ENCODE measurements at regions not wholly inside any gene's neighbourhood (a gene's known extent, or its start where the extent isn't known, plus 50 kb on each side); places are given as distances from the start of the nearest gene placed in this dataset.
"Not testable (repeated sequence)": the region's sequence is repeated elsewhere in the genome, so short reads cannot be mapped to it uniquely, and the experiment has no call there.

DNA sequence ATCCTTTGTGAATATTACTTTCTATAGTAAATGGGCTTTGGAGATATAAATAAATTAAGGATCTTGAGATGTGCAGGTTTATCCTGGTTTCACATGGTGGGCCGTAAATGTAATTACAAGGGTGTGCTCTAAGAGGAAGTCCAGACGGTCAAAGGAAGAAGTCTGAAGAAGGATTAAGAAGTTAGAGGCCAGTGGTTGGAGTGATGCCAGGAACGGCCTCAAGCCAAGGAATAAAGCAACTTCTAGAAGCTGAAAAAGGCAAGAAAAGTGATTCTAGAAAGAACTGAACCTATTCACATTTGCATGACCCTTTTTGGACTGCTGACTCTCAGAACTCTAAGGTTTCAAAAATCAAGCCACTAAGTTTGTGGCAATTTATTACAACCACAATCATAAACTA lies 981.3 kb upstream of the ALCAM start:
- DNase-seq (ENCODE audit: low spot score in 2 of 2) (no peak), FAIRE-seq (no peak)

GRCh38 chr3:104388619-104389018 lies 978.1 kb upstream of the ALCAM start:
- no peak for FAIRE-seq
- no peak for DNase-seq (ENCODE audit: low spot score in 2 of 2)

DNA sequence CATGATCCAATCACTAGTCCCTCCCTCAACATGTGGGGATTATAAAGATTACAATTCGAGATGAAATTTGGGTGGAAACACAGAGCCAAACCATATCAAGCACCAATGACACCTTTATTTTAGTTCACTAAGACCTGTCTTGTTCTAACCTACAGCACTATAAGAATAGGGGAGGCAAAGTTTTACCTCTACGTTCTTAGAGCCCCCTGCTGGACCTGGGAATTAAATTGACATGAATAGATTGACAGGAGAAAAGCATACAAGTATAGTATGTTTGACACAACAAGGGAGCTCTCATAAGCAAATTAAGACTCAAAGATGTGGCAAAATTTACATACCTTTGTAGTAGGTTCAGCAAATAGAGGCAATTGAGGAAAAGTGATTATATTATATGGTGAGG lies 974.4 kb upstream of the ALCAM start:
- no peak for DNase-seq (ENCODE audit: low spot score in 2 of 2)
- no peak for FAIRE-seq

- FAIRE-seq (no peak), DNase-seq (ENCODE audit: low spot score in 2 of 2) (no peak)
Observed at GRCh38 chr3:104396974-104397669, 969.6 kb upstream of the ALCAM start.

- no peak for DNase-seq (ENCODE audit: low spot score in 2 of 2)
- FAIRE-seq, result no peak
Observed at GRCh38 chr3:104397713-104398112, 969.0 kb upstream of the ALCAM start.

DNA sequence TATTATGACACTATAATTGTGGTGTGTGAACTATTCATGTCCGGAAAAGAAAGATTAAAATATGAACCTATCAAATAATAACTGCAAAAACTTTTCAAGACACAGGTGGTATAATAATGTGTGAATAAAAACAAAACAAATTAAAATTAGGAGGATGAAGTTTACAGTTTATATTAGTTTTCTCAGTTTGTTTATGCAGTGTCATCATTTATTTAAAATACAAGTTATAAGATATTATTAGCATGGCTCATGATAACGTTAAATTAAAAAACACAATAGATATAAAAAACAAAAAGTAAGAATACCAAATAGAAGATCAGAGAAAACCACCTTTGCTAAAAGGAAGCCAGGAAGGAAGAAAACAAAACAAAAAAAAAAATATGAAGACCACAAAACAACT lies 963.8 kb upstream of the ALCAM start:
- no peak for DNase-seq (ENCODE audit: low spot score in 2 of 2)
- peak; percentile 37 for FAIRE-seq

DNA sequence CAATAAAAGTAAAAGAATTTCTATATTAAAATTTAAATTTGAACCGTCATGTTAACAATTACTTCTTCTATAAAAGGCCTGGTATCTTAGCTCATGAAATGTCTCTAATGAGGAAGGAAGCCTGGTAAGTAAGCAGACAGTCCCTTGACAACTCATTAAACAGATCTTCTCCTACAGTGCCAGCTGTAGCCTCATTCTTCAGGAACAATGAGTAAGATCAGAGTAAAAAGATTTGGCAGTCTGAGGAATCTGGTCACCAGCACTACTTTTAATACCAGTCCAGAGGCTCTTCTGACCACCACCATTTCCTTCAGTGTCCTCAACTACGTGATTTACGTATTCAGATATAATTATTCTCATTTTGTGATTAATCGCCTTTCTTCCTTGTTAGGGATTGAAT lies 955.0 kb upstream of the ALCAM start:
- no peak for DNase-seq (ENCODE audit: low spot score in 2 of 2)
- no peak for FAIRE-seq

DNA sequence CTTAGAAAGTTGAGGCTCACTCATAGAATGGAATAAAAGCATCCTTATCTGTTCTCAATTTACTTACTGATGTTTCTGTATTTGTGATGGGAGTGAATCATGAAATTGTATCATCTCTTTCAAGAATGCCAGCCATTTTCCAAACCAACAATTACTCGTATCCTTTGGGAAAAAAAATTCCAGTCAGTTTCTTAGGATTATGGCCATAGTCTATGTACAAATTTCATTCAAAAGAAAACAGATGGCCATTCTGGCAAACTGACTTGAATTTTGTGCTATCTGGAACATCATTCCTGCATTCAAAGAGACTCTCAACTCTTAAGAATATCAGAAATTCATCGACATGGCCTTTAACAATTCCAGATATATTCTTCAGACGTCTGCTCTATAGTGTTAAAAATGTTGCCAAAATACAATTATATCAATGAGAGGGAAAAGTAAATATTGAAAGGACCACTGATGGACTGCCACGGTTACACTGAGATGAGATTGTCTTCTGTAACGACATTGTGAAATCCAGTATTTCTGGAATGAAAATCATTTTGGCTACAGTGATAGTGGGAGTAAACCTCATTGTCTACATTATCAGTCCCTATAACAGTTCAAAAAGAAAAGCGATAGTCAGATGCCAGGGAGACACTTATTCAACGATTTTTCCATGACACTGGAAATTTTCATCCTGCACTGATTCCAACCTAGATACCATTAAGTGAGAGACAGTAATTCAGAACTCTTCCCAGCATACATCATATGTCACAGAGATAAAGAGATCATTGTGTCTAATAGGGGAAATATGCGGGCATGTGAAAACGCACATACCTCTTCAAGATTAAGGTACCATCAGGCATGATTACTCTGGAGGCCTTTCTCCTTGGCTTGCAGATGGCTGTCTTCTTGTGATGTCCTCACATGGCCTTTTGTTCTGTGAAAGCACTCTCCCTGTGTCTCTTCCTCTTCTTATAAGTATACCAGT lies 953.8 kb upstream of the ALCAM start:
- no peak for DNase-seq (ENCODE audit: low spot score in 2 of 2)
- FAIRE-seq, result no peak

GRCh38 chr3:104428337-104428925 lies 938.3 kb upstream of the ALCAM start:
- no peak for FAIRE-seq
- no peak for DNase-seq (ENCODE audit: low spot score in 2 of 2)

DNA sequence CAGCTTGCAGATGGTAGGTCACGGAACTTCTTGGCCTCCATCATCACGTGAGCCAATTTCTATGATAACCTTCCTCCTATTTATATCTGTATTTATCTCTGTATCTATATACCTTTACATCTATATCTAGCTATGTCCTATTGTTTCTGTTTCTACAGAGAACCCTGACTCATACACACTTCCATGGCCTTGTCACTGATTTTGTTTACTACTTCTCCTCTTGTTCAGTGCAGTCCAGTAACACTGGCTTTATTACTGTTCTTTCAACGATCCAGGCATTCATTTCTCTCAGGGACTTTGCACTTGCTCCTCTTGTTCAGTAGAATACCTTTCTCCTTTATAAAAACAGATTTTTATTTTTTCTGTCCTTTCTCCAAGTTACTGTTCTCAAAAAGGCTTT lies 937.0 kb upstream of the ALCAM start:
- no peak for DNase-seq (ENCODE audit: low spot score in 2 of 2)
- FAIRE-seq, result no peak

GRCh38 chr3:104436506-104436905 lies 930.2 kb upstream of the ALCAM start:
- DNase-seq (ENCODE audit: low spot score in 2 of 2) (no peak), FAIRE-seq (peak; percentile 42)

DNA sequence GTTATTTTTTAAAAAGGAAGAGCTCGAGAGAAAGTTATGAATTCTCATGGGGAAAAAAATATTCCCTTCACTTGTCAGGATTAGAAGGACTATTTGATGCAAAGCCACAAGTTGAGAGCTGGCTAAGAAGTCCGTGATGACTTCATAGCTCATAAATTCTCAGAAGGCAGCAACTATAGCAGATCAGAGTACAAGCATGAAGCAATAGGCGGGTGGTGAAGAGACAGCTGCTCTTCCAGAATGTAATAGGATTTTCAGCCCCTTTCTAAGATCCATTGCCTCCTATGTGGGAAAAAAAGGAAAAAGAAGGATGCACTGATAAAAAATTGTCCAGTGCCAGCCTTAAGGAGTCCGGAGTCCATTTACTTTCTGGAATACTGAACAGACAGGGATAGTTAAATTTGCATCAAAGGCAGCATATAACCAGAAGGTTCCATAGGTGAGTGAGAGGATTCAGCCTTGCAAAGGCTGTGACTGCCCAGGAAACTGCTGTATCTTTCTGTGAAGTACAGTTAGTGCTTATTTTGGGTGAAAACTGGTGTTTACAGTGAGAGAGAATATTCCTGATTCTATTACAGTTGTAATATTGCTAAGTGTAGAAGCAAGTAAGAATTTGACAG lies 929.5 kb upstream of the ALCAM start:
- DNase-seq (ENCODE audit: low spot score in 2 of 2), result no peak
- no peak for FAIRE-seq

GRCh38 chr3:104437891-104438290 lies 928.8 kb upstream of the ALCAM start:
- DNase-seq (ENCODE audit: low spot score in 2 of 2) (no peak), FAIRE-seq (no peak)

- FAIRE-seq (no peak), DNase-seq (ENCODE audit: low spot score in 2 of 2) (no peak)
Observed at GRCh38 chr3:104438706-104439105, 928.0 kb upstream of the ALCAM start.

GRCh38 chr3:104445252-104445919 lies 921.3 kb upstream of the ALCAM start:
- DNase-seq (ENCODE audit: low spot score in 2 of 2); FAIRE-seq: not testable (repeated sequence)

DNA sequence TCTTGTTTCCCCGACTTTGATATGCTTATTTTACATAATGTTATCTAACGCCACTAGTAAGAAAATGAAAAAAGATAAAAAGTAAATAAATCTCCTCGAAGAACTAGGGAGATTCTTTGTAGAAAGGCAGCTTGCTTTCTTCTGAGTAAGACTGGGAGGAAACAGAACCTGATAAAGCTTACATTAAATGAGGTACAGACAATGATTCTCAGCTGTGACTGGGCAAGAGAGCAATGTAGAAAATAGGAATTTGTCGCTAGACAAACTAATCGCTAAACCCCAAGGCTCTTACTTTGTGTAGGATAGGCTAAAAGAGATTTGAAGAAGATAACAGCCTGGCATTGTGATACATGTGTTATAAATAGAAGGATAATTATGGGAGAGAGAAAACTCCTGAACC lies 919.0 kb upstream of the ALCAM start:
- DNase-seq (ENCODE audit: low spot score in 2 of 2), result no peak
- no peak for FAIRE-seq

DNA sequence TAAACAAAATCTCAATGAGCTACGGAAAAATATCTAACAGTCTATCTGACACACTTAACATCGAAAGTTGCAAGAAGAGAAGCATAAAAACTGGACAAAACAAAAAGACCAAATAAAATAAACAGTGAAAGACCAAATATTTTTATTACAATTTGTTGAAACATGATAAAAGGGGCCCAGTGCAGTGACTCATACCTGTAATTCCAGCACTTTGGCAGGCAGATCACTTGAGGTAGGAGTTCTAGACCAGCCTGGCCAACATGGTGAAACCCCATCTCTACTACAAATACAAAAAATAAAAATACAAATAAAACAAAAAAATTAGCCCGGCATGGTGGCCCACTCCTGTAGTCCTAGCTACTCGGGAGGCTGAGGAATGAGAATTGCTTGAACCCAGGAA lies 914.0 kb upstream of the ALCAM start:
- no peak for DNase-seq (ENCODE audit: low spot score in 2 of 2)
- no peak for FAIRE-seq

GRCh38 chr3:104458657-104459056 lies 908.1 kb upstream of the ALCAM start:
- FAIRE-seq, result no peak

DNA sequence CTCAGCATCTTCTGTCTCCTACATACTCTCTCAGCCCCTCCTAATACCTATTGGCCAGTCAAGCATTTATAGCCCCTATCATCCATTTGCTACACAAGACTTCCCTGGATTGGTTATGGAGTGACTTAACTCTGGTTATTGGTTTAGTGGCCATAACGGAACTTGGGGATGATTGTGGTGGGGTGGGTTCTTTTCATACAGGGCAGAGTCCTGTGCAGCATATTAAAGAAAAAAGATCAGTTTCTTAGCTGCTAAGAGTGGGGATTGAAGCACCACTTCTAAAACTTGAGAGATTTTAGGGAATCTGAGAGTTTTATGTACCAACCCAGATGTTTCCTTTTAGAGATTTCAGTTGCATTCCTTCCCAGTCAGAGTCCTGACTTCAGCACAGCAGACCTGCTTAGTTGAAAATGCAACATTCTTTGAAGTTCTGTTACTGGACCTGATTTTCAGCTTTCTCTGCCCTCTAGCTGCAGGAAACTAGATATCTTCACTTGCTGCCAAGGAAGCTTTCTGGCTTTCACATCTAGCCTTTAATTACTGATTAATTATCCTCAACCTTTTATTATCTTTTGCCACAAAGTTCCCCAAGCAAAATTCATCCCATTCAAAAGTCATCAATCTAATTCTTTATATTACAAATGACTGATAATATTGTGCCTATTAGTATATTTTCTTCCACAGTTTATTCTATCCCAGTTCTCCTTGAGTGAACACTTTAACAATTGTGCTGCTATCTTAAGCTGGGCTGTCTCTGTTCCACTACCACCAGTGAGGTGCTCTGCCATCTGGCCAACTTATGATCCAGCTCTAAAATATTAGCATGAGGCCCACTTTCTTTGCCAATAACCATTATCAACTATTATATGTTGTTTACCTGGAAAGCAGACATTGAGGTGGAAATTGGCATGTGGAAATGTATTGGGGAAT lies 906.0 kb upstream of the ALCAM start:
- peak; percentile 44 for FAIRE-seq
- peak; percentile 6 to 10 for DNase-seq (ENCODE audit: low spot score in 2 of 2)

More at GRCh38 chr3:104458657-104459056, 908.1 kb upstream of the ALCAM start:
- no peak for DNase-seq (ENCODE audit: low spot score in 2 of 2)
